Neural progenitor cell (in vitro differentiated cells): ENCODE measurements at regions not wholly inside any gene's neighbourhood (a gene's known extent, or its start where the extent isn't known, plus 50 kb on each side); places are given as distances from the start of the nearest gene placed in this dataset.

Source experiments
- DNase-seq: peaks from one replicate; pipeline ENCODE4 v3.0.0-alpha.2; 2016; ENCODE audit warnings: low spot score
- H2AFZ ChIP-seq: fragments of 200-600 bp; sonication (generic); replicated peaks from 2 replicates; pipeline ENCODE4 v1.6.1; 2016; ENCODE audit warnings: antibody characterized with exemption
- H3F3A ChIP-seq: fragments of 200-600 bp; sonication (generic); 2 replicates; pipeline ENCODE4 v1.6.1; 2016; ENCODE audit warnings: antibody characterized with exemption, low read depth
- H3K27ac ChIP-seq: fragments of 200-600 bp; sonication (generic); 2 replicates; pipeline ENCODE4 v1.5.1; 2016; ENCODE audit warnings: mild to moderate bottlenecking
- H3K27me3 ChIP-seq: fragments of 200-600 bp; sonication (generic); 2 replicates; pipeline ENCODE4 v1.6.1; 2016; ENCODE audit warnings: mild to moderate bottlenecking, moderate library complexity
- H3K36me3 ChIP-seq: fragments of 200-600 bp; sonication (generic); 2 replicates; pipeline ENCODE4 v1.5.1; 2016
- H3K4me1 ChIP-seq: fragments of 200-600 bp; sonication (generic); 2 replicates; pipeline ENCODE4 v1.6.1; 2016; ENCODE audit warnings: mixed run types
- H3K4me2 ChIP-seq: fragments of 200-600 bp; sonication (generic); 2 replicates; pipeline ENCODE4 v1.6.1; 2016
- H3K4me3 ChIP-seq: fragments of 200-600 bp; sonication (generic); 2 replicates; pipeline ENCODE4 v1.5.1; 2016
- H3K79me2 ChIP-seq: fragments of 200-600 bp; sonication (generic); 2 replicates; pipeline ENCODE4 v1.6.1; 2016; ENCODE audit warnings: low read depth
- H3K9ac ChIP-seq: fragments of 200-600 bp; sonication (generic); 2 replicates; pipeline ENCODE4 v1.6.1; 2016
- H3K9me3 ChIP-seq: fragments of 200-600 bp; sonication (generic); 2 replicates; pipeline ENCODE4 v1.5.1; 2016; ENCODE audit warnings: low read depth
- H4K20me1 ChIP-seq: fragments of 200-600 bp; sonication (generic); 2 replicates; pipeline ENCODE4 v1.6.1; 2016; ENCODE audit warnings: low read depth
- H3K27ac Mint-ChIP-seq: 3 replicates; pipeline ENCODE4 v1.8.0; 2021; ENCODE audit warnings: mixed read lengths
- H3K27me3 Mint-ChIP-seq: 2 replicates; pipeline ENCODE4 v1.8.0; 2022; ENCODE audit warnings: low read depth, mild to moderate bottlenecking, inconsistent platforms, moderate library complexity, mixed read lengths; ENCODE audit not compliant: insufficient read depth
- H3K36me3 Mint-ChIP-seq: 3 replicates; pipeline ENCODE4 v1.8.0; 2021; ENCODE audit warnings: mixed read lengths
- H3K4me1 Mint-ChIP-seq: 3 replicates; pipeline ENCODE4 v1.8.0; 2021; ENCODE audit warnings: mixed read lengths
- H3K4me3 Mint-ChIP-seq: 3 replicates; pipeline ENCODE4 v1.8.0; 2021; ENCODE audit warnings: mild to moderate bottlenecking, moderate library complexity, mixed read lengths
- H3K9me3 Mint-ChIP-seq: 3 replicates; pipeline ENCODE4 v1.8.0; 2020; ENCODE audit warnings: mixed read lengths
- CTCF ChIP-seq: fragments of 200-600 bp; sonication (generic); IDR thresholded peaks from 2 replicates; pipeline ENCODE4 v1.5.1; 2017; ENCODE audit warnings: antibody characterized with exemption, mild to moderate bottlenecking
- EZH2 ChIP-seq: fragments of 200-600 bp; sonication (generic); IDR thresholded peaks from 2 replicates; pipeline ENCODE4 v1.6.1; 2017; ENCODE audit warnings: antibody characterized with exemption, mild to moderate bottlenecking, moderate library complexity
- EZH2phosphoT487 ChIP-seq: fragments of 200-600 bp; sonication (generic); IDR thresholded peaks from 2 replicates; pipeline ENCODE4 v1.6.1; 2017; ENCODE audit warnings: antibody characterized with exemption

GRCh38 chr21:35692311-35692710 is 368.0 kb downstream of the SETD4 start:
- no peak for DNase-seq
- H3K4me1 ChIP-seq = no peaks in the 10 kb centered on the region
- no peak overlapping the region for H3K4me3 ChIP-seq
- no peak overlapping the region for H2AFZ ChIP-seq
- no peaks in the 10 kb centered on the region for H3K27me3 ChIP-seq
- TF ChIP-seq CTCF = no peak
- no peak for TF ChIP-seq EZH2
- TF ChIP-seq EZH2phosphoT487 = no peak
- no peaks in the 10 kb centered on the region for H3K36me3 Mint-ChIP-seq
- H3K27me3 Mint-ChIP-seq = peaks cover 3% of the 10 kb centered on the region
- no peaks in the 10 kb centered on the region for H3K9me3 Mint-ChIP-seq
- no peak overlapping the region for H3K9ac ChIP-seq
- no peaks in the 10 kb centered on the region for H3F3A ChIP-seq
- H3K27ac Mint-ChIP-seq = no peak overlapping the region
- H3K4me1 Mint-ChIP-seq = peaks cover 2% of the 10 kb centered on the region
- no peaks in the 10 kb centered on the region for H3K79me2 ChIP-seq
- no peak overlapping the region for H3K4me2 ChIP-seq
- H3K27ac ChIP-seq = no peak overlapping the region
- H4K20me1 ChIP-seq = no peaks in the 10 kb centered on the region
- no peaks in the 10 kb centered on the region for H3K9me3 ChIP-seq
- H3K4me3 Mint-ChIP-seq = no peak overlapping the region
- H3K36me3 ChIP-seq = no peaks in the 10 kb centered on the region

- Histone ChIP-seq H3K9me3 (no peaks in the 10 kb centered on the region), H3K79me2 (no peaks in the 10 kb centered on the region), H3K9ac (no peak overlapping the region), H4K20me1 (no peaks in the 10 kb centered on the region), H3K4me2 (no peak overlapping the region), H3F3A (no peaks in the 10 kb centered on the region), H3K4me3 (no peak overlapping the region), H3K27me3 (no peaks in the 10 kb centered on the region), H3K36me3 (no peaks in the 10 kb centered on the region), H2AFZ (no peak overlapping the region), H3K4me1 (no peaks in the 10 kb centered on the region), H3K27ac (no peak overlapping the region)
- DNase-seq = no peak
- Mint-ChIP-seq H3K4me3 (no peak overlapping the region), H3K4me1 (peaks cover 2% of the 10 kb centered on the region), H3K9me3 (no peaks in the 10 kb centered on the region), H3K36me3 (no peaks in the 10 kb centered on the region), H3K27ac (no peak overlapping the region), H3K27me3 (peaks cover 3% of the 10 kb centered on the region)
- no peak for TF ChIP-seq CTCF
- no peak for TF ChIP-seq EZH2phosphoT487
- TF ChIP-seq EZH2 = no peak
These were observed 369.9 kb downstream of the SETD4 start for GRCh38 chr21:35690436-35690835.

GRCh38 chr21:35686156-35686555 is 374.2 kb downstream of the SETD4 start:
- Histone ChIP-seq H3K27ac (no peak overlapping the region), H4K20me1 (no peaks in the 10 kb centered on the region), H3K4me2 (no peak overlapping the region), H3K4me1 (peaks cover 5% of the 10 kb centered on the region), H2AFZ (no peak overlapping the region), H3F3A (no peaks in the 10 kb centered on the region), H3K79me2 (no peaks in the 10 kb centered on the region), H3K9me3 (no peaks in the 10 kb centered on the region), H3K27me3 (no peaks in the 10 kb centered on the region), H3K9ac (no peak overlapping the region), H3K4me3 (no peak overlapping the region), H3K36me3 (no peaks in the 10 kb centered on the region)
- TF ChIP-seq EZH2phosphoT487 (no peak), CTCF (no peak), EZH2 (no peak)
- H3K4me3 Mint-ChIP-seq = no peak overlapping the region
- H3K4me1 Mint-ChIP-seq = peaks cover 2% of the 10 kb centered on the region
- H3K36me3 Mint-ChIP-seq = no peaks in the 10 kb centered on the region
- H3K27me3 Mint-ChIP-seq = peaks cover 3% of the 10 kb centered on the region
- H3K9me3 Mint-ChIP-seq = no peaks in the 10 kb centered on the region
- no peak overlapping the region for H3K27ac Mint-ChIP-seq
- no peak for DNase-seq
